ENCODE measurements at regions not wholly inside any gene's neighbourhood (a gene's known extent, or its start where the extent isn't known, plus 50 kb on each side); places are given as distances from the start of the nearest gene placed in this dataset.

DNA sequence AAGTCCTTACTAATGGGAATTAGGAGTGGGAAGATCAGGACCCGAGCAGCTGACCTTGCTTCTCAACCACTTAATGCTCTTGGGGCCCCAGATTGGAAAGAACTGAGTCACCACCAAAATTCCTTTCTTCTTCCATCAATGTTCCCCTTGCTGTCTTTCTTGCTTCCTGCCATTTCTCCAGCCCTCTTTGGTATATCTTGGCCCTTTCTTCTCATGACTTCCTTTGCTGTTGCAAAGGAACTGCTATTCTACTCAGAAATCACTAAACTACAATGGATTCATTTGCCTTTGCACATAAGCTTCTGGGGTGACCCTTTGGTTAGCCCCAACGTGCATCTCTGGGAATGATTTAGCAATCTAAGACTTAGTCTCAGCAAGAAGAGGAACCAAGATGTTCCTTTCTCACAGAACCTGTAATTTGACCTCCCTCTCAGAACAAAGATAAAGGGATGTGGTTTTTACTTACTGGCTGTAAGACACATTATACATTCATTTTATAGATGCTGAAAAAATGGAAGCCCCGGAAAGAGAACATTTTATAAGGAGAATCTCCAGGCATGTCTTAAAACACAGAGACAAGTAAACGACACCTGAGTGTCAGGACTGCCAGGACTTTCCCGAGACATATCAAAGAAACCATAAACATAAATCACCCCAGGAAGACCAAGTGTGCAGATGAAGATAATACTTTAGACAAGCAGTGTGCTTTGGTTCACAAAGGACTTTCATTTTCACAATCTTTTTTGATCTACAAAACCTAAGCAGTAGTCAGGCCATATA, 99.0 kb upstream of the TNFAIP3 start:
- WGBS, 2 donors: 61 to 73% methylated on average over 5 of the region's 5 CpGs
- no peak for DNase-seq (ENCODE audit: low spot score in 2 of 2)
- TF ChIP-seq CTCF (IDR thresholded peaks at IDR 0.05) (no peak), POLR2A (IDR thresholded peaks at IDR 0.05) (no peak)
- H3K4me3 ChIP-seq (ENCODE audit: low read depth, poor library complexity, severe bottlenecking): no peak overlapping the region
- intact Hi-C loops (cut with DNase I; ENCODE audit: low total_unique reads): no loop called here

- TF ChIP-seq CTCF (IDR thresholded peaks at IDR 0.05): no peak
- TF ChIP-seq POLR2A (IDR thresholded peaks at IDR 0.05): no peak
- WGBS, 2 donors: 81 to 100% methylated on average over 1 of the region's 1 CpG
- DNase-seq (ENCODE audit: low spot score in 2 of 2): no peak
- no peak overlapping the region for H3K4me3 ChIP-seq (ENCODE audit: low read depth, poor library complexity, severe bottlenecking)
- intact Hi-C loops (cut with DNase I; ENCODE audit: low total_unique reads): no loop called here
These were observed 98.1 kb upstream of the TNFAIP3 start for GRCh38 chr6:137768935-137769334.

DNA sequence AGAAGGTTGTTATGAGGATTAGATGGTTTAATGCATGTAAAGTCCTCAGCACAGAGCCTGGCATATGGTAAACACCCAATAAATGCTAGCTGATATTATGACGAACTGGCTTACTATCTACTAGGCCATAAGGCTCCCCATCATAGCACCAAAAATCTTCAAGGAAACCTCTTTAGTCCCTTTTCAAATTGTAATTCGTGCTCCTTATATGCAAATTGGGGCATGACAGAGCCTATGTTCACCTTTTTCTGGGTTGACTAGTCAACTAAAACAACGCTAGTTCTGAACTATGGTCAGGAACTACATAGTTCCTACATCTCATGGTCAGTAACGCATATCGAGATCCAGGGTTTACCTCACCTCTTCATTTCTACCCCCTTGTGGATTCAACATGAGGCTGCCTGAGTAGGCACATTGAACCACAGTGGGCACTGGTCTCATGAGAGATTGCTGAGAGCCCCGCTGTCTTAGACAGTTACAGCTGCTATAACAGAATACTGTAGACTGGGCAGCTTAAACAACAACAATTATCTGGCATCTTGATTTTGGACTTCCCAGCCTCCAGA, 97.2 kb upstream of the TNFAIP3 start:
- no peak overlapping the region for H3K4me3 ChIP-seq (ENCODE audit: low read depth, poor library complexity, severe bottlenecking)
- TF ChIP-seq POLR2A (IDR thresholded peaks at IDR 0.05) (no peak), CTCF (IDR thresholded peaks at IDR 0.05) (no peak)
- intact Hi-C loops (cut with DNase I; ENCODE audit: low total_unique reads): no loop called here
- 97 to 98% methylated on average over 6 of the region's 6 CpGs for WGBS, 2 donors
- no peak for DNase-seq (ENCODE audit: low spot score in 2 of 2)

DNA sequence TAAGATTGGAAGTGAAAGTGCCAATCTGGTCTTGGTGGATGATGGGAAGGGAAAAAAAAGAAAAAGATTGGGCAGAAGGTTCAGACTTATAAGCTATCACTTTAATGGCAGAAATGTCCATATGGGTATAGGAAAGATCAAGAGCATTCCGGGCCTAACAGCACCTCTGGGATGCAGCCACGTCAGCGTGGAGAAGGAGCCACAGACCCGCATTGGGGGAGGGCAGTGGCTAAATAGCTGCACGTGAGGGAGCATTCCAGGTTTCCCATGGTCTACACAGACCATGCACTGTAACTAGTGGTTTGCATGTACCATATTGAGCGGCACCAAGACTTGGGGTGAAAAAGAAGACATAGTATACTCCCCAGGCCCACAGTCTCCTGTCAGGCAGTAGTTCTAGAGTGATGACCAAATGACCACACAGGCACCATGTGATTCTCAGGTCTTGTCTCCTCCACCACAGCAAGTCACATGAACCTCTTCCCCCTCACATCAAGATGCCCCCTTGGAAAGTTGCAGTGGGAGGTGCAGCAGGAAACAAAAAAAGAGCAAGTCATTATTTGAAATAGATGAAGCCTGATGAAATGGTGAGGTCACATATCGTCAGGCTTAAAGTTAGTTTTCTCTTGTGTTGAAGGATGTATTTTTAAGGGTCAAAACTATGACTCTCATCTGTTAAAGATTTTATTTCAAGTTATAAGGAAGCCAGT, 94.4 kb upstream of the TNFAIP3 start:
- no peak overlapping the region for H3K4me3 ChIP-seq (ENCODE audit: low read depth, poor library complexity, severe bottlenecking)
- intact Hi-C loops (cut with DNase I; ENCODE audit: low total_unique reads): no loop called here
- DNase-seq (ENCODE audit: low spot score in 2 of 2): no peak
- 92 to 96% methylated on average over 7 of the region's 7 CpGs for WGBS, 2 donors
- no peak for TF ChIP-seq POLR2A (IDR thresholded peaks at IDR 0.05)
- TF ChIP-seq CTCF (IDR thresholded peaks at IDR 0.05): no peak

GRCh38 chr6:137775227-137775626, 91.8 kb upstream of the TNFAIP3 start:
- DNase-seq (ENCODE audit: low spot score in 2 of 2): no peak
- 55 to 59% methylated on average over 2 of the region's 2 CpGs for WGBS, 2 donors
- TF ChIP-seq POLR2A (IDR thresholded peaks at IDR 0.05) (no peak), CTCF (IDR thresholded peaks at IDR 0.05) (no peak)
- H3K4me3 ChIP-seq (ENCODE audit: low read depth, poor library complexity, severe bottlenecking): no peak overlapping the region
- intact Hi-C loops (cut with DNase I; ENCODE audit: low total_unique reads): loop anchor here (5.0 kb wide), 1 partner anchor 293 kb away; no protein-coding TSS in a partner anchor

All from lower leg skin (tissue), 4 donors.